Stimulated activated CD4-positive, alpha-beta T cell treated with anti-CD3 and anti-CD28 coated beads, TNF-alpha, amount 100 ng/mL, for 4 hours (primary cell): ENCODE measurements at regions not wholly inside any gene's neighbourhood (a gene's known extent, or its start where the extent isn't known, plus 50 kb on each side); places are given as distances from the start of the nearest gene placed in this dataset.
"Not testable (repeated sequence)": the region's sequence is repeated elsewhere in the genome, so short reads cannot be mapped to it uniquely, and the experiment has no call there.

Experiments
- DNase-seq, 3 experiments: peaks; one replicate each; pipeline ENCODE4 v3.0.0-alpha.2; 2020; ENCODE audit warnings: low read depth in 3 of 3

DNA sequence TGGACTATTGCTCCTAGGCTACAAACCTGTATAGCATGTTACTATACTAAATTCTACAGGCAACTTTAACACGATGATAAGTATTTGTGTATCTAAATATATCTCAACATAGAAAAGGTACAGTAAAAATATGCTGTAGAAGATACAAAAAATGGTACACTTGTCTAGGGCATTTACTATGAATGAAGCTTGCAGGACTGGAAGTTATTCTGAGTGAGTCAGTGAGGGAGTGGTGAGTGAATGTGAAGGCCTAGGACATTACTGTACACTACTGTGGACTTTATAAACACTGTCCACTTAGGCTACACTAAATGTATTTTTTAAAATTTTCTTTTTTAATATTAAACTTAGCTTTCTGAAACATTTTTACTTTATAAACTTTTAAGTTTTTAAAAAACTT, 140.5 kb upstream of the SGO1 start:
- no peak for DNase-seq

DNA sequence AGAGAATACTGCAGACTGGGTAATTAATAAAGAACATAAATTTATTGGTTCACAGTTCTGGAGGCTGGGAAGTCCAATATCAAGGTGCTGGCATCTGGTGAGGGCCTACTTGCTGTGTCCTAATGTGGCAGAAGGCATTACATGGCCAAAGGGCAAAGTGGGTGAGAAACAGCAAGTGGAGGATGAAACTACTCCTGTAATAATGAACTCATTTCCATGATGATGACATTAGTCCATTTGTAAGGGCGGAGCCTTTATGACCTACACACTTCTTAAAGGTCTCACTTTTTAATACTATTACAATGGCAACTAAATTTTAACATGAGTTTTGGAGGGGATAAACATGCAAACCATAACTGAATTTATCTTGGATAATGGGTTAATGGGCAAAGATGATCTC, 139.6 kb upstream of the SGO1 start:
- DNase-seq, result no peak

DNA sequence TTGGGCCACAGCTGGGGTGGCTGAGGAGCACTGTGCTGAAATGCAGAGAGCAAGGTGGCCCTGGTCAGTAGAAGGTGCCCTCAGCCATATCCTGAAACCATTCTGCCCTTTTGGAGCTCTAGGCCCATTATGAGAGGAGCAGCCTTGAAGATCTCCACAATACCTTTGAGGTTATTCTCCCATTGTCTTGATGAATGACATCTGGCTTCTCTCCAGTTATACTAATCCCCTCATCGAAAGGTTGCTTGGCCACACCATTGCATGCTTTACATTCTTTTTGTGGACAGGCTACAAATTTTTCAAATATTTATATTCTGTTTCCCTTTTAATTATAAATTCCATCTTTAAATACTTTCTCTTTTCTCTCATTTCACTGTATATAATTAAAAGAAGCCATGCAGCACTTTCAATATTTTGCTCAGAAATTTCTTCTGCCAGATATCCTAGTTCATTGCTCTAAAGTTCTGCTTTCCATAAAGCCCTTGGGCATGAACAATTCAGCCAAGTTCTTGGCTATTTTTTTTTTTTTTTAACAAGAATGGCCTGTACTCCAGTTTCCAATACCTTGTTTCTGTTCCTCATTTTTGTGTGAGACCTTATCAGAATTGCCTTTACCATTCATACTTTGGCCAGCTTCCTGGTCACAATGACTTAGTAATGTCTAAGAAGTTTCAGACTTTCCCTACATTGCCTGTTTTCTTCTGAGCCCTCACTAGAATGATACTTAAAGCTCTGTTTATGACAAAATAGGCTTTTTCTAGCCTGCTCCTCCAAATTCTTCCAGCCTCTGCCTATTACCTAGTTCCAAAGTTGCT, 138.9 kb upstream of the SGO1 start:
- DNase-seq, result no peak

DNA sequence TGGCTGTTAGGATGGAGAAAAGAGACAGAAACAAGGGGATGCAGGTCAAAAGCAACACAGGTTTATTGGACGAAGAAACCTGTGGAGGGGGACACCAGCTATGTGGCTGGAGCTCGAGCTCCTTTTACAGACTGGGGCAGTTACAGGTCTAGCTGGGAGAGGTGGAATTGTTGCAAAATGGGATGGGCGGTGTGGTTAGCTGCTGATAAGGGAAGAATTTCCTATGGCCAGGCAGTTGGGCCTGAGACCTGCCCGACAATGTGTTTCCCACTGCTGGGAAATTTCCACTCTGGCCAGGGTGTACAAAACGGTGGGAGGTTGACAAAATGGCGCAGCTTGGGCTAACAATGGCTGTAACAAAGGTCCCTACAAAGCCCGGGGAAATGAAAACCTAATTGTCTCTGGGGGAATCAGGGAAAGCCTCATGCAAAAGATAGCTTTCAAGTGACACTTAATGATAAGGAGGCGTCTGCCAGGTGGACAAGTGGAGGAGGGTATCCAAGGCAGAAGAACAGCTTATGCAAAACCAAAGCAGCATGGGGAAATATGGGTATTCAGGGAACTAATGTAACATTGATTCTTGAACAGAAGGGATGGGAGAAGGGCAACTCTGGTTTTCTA, 137.4 kb upstream of the SGO1 start:
- DNase-seq, result no peak

DNA sequence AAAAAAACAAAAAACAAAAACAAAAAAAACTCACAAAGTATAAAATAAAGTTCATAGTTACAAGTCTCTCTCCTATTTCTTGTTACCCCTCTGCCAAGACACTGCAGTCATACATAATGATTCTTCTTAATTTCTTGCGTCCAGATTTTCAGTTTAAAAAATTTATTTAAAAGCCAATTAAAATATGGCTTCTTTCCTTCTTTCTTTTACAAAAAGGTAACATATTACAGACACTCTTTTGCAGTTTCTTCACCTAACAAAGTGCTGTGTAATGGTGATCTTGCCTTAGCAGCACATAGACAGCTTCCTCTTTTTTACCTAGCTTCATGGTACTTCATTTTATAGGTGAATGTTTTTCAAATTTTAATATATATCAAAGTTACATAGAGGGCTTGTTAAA, 136.1 kb upstream of the SGO1 start:
- DNase-seq, result no peak

DNA sequence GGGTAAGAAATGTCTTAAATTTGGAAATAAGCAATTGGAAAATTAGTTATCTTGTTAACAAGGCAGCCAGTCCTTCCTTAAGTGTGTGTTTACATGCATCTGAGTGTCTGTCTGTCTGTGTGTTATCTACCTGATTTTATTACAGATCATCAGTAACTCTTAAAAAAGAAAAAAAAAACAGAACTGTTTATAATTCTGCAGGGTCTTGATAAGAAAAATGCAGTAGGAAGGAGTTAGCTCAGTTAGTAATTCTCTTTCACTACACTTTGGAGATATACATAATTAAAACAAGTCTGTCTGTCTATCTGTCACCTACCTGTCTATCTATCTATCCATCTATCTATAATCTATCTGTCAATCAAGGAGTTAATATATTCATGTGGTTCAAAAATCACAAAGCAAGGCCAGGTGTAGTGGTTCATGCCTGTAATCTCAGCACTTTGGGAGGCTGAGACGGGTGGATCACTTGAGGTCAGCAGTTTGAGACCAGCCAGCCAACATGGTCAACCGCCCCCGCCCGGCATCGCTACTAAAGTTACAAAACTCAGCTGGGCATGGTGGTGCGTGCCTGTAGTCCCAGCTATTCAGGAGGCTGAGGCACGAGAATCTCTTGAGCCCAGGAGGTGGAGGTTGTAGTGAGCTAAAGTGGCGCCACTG, 135.5 kb upstream of the SGO1 start:
- DNase-seq, result no peak

DNA sequence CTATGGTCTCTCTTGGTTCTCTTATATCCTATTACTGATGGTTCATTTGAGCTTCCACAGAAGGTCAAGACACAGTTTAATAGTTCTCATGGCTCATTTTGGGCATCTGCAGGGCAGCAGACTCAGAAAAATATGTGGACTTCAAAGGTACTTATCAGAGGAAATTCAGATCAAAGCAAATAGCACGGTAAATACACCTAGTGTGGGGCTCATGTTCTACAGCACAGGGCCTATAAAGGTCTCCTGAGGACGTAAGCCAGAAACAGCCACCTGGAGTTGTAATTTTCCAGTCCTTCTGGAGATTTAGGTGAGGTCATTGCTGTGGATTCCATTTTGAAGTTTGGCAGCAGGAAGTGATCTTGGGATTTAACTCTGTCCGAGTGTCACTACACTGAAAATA, 134.5 kb upstream of the SGO1 start:
- DNase-seq, result no peak

DNA sequence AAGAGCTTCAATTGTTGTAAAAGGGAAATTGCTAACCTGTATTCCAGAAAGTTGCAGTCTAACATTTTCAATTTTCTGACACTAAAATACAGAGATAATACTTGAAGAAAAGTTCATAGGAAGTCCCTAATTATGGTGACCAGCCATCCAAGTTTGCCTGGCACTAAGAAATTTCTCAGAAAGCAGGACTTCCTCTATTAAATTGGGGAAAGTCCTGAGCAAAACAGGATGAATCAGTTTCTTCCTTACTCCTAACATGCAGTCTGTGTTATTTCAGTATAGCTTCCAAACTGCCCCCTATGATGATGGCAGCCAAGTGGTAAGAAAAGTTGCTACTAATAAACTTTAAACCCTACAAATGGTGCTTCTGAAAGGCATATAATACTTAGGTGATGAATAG, 133.5 kb upstream of the SGO1 start:
- DNase-seq, result no peak

DNA sequence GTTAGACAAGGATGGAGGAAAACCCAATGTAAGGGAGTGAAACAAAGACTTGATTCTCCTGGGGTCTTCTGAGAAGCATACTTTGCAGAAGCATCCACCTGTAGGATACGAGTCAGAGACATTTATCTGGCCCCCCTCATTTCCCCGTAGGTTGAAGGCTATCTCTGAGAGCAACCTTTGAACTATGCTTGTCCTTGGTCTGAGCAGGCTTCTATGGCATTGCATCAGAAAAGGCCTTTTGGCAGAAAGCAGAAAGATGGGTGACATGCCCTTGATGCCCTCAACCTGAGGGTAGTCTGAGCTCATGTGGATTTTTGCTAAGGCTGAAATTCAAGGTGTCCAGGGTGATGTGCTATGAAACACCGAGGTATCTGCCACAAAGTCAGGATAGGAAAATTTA, 131.6 kb upstream of the SGO1 start:
- DNase-seq, result no peak

DNA sequence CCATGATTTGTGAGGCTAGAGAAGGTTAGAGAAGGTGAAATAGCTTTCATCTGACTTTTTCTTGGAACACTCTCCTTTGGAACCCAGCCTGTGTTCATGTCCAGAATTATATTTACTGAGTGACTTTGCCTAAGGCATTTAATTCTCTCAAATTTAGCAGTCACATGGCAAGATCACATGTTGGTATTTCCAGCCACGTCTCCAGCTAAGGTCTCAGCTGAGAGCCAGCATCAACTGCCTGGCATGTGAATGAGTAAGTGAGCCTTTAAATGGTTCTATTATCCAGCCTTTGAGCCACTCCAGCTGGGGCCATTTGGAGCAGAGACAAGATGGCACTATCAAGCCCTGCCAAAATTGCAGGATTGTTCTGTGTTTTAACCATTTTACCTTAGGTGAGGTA, 130.2 kb upstream of the SGO1 start:
- no peak for DNase-seq

DNA sequence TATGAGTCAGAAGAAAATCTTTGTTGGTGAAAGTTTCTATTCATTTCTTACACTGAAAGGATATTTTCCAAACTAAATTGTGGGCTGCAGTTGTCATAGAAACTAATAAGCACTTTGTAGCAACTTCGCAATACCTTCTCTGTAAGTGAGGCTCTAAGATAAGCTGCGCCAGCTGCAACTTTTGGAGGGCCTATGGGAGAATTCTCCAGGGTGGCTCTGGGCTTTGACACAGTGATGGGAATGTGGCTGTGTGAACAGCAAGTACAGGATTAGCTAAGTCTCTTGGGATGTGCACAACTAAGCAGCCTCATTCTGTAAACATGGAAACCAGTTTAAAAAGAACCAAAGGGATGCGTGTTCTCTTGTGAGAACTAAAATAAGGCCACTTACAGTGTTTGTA, 124.6 kb upstream of the SGO1 start:
- no peak for DNase-seq

DNA sequence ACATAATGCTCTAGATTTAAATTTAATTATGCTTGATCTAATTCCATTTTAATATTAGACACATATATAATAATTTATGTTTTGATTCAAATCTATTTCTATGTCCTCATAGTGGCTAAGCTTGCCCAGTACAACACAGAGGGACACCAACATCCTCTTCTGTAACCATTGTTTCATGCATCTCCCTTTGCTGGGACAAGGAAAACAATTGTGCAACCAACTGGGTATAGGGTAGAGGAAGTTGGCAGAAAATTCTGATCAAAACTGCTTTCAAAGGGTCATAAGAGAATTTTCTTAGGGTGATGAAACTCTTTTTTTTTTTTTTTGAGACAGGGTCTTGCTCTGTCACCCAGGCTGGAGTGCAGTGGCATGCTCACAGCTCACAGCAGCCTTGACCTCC, 121.4 kb upstream of the SGO1 start:
- no peak for DNase-seq

DNA sequence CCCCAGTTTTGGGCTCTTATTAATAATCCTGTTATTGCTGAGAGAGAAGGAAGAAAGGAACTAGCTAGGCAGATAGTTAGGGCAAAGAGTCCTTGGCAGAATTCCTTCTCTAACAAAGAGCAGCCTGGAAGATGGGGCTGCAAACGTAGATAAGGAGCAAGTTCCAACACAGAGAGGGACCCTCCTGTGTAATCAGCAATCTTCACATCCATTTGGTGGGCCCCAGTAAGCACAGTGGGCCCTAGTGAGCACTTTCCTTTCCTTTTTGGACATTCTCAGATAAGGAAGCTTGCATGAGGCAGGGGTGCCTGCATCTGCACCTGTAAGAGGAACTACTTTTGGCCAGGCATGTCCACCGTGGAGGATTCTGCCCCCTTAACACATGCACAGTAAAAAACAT, 119.6 kb upstream of the SGO1 start:
- no peak for DNase-seq

DNA sequence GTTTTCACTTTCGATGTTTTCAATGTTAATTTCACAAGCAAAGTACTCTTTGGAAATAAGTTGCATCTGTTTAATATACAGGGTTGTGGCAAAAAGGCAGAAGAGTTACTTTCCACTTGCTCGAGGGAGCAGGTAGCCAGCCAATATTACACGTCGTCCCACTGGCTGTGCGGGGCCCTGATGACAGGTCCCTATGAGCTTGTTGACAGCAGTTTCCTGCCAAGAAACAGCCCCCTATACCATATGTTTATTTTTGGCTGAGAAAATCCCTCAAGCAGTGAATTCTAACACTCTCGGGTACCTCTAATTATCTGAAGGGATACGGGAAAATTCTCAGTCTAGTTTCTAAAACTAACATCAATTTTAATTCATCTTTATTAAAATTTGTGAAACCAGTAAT, 116.8 kb upstream of the SGO1 start:
- DNase-seq, result no peak

DNA sequence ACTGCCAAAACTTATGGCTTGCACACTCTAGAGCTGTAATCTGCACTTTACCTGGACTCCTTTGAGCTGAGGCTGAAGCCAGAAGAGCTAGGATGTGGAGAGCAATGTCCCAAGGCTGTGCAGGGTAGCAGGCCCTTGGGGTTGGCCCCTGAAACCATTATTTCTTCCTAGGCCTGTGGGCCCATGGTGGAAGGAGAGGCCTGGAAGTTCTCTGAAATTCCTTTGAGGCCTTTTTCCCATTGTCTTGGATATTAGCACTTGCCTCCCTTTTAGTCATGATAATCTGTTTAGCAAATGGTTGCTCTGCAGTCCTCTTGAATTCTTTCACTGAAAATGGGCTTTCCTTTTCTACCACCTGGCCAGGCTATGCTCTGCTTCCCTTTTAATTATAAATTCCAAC, 102.0 kb upstream of the SGO1 start:
- no peak for DNase-seq

DNA sequence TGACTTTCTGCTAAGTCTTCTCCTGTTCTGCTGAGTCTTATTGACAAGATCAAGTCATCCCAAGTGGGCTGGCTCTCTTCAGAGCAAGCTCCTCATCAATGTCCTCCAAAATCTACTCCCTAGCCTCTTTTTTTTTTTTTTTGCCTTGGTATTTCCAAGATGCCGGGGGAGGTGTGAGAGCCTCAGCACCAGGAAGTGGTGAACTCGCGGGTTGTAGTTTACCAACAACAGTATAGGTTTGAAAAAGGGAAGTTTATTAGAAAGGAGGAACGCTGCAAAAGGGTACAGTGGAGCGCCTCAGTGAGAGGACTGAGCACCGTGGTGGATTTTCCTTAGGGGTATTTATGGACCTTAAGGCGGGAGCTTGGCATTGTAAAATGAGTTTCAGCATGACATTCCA, 94.3 kb upstream of the SGO1 start:
- DNase-seq, result no peak

DNA sequence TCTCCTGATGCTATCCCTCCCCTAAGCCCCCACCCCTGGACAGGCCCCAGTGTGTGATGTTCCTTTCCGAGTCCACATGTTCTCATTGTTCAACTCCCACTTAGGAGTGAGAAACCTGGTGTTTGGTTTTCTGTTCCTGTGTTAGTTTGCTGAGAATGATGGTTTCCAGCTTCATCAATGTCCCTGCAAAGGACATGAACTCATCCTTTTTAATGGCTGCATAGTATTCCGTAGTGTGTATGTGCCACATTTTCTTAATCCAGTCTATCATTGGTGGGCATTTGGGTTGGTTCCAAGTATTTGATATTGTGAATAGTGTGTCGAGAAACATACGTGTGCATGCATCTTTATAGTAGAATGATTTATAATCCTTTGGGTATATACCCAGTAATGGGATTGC, 80.0 kb upstream of the SGO1 start:
- not testable (repeated sequence) for DNase-seq

DNA sequence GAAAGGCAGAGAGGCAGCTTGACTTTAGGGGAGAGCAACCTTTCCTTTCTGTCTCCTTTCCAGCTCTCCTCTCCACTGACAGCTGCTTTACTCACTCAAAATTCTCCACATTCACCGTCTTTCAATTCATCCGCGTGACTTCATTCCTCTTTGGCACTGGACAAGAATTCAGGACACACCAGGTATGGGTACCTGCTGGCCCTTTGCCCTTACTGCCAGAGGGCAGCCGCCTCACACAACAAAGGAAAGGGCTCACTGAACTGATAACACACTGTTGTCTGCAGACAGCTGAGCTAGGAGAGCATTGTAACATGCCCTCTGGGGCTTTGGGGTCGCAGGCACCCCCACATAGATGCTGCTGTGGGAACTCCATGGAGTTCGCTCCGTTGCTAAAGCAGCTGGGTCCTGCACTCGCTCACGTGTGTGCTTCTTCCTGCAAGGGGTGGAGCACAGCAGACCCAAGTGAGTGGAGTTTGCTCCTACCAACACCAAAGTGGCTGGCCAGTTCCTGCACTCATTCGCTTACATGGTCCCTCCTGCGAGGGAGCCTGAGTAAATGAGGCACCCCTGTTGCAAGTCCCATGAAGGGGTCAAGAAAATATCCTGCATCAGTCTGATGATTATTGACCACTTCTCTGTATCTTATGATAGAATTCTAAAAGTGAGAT, 79.0 kb upstream of the SGO1 start:
- DNase-seq, result no peak

DNA sequence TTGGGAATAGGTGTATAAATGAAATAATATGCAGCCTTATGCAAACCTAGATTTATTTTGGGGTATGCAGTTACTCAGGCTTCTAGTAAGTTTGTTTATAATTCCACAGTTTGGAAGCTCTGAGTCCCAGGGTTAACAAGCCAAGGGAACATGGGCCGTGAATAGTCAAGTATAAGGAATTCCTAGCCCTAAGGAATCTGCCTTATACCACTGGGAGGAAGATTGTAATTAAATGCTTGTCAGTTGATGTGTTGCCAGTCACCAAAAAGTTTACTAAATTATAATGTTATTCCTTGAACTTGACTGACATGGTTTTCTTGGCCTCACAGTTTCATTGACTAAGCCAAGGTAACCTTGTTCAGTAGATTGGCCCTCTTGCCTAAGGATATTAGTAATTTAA, 72.4 kb upstream of the SGO1 start:
- no peak for DNase-seq

DNA sequence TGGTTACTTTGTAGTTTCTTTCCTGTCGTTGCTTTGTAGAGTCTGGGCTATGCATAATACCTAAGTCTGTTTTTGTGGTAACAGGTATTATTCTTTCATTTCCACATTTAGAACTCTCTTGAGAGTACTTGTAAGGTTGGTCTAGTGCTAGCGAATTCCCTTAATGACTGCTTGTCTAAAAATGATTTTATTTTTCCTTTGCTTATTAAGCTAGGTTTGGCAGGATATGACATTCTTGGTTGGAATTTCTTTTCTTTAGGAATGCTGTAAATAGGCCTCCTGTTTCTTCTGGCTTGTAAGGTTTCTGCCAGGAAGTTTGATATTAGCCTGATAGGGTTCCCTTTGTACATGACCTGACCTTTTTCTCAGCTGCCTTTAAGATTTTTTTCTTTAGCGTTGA, 70.1 kb upstream of the SGO1 start:
- no peak for DNase-seq

DNA sequence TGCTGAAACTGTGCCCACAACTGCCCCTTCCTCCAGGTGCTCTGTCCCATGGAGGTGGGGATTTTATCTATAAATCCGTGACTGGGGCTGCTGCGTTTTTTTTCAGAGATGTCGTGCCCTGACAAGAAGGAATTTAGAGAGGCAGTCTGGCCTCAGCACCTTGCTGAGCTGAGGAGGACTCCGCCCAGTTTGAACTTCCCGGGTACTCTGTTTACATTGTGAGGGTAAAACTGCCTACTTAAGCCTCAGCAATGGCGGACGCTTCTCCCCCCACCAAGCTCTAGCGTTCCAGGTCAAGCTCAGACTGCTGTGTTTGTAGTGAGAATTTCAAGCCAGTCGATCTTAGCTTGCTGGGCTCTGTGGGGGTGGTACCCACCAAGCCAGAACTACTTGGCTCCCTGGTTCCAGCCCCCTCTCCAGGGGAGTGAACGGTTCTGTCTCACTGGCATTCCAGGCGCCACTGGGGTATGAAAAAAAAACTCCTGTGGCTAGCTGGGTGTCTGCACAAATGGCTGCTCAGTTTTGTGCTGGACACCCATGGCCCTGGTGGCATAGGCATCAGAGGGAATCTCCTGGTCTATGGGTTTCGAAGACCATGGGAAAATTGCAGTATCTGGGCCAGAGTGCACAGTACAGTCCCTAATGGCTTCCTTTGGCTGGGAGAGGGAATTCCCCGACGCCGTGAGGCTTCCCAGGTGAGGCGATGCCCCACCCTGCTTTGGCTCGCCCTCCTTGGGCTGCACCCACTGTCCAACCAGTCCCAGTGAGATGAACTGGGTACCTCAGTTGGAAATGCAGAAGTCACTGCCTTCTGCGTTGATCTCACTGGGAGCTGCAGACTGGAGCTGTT, 68.5 kb upstream of the SGO1 start:
- DNase-seq, result no peak

DNA sequence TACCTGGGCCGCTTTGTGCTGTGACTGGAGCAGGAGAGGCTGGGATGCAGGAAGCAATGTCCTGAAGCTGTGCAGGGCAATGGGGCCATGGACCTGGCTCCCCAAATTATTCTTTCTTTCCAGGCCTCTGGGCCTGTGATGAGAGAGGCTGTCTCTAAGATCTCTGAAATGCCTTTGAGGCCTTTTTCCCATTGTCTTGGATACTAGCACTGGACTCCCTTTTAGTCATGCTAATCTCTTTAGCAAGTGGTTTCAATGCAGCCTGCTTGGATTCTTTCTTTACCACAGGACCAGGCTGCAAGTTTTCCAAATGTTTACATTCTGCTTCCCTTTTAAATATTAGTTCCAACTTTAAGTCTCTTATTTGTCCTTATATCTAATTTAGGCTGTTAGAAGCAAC, 64.8 kb upstream of the SGO1 start:
- DNase-seq, result no peak
